SU-DHL-6 (cell line): ENCODE measurements at regions not wholly inside any gene's neighbourhood (a gene's known extent, or its start where the extent isn't known, plus 50 kb on each side); places are given as distances from the start of the nearest gene placed in this dataset.

ENCODE experiments used
- CTCF ChIP-seq: fragments of 200-600 bp; sonication (generic); IDR thresholded peaks from one replicate; pipeline ENCODE4 v1.5.1; 2017; ENCODE audit warnings: antibody characterized with exemption, mild to moderate bottlenecking, low read length, moderate library complexity; ENCODE audit not compliant: insufficient read depth, poor library complexity, severe bottlenecking
- EZH2phosphoT487 ChIP-seq: fragments of 200-600 bp; sonication (generic), shearing (Covaris generic); conservative IDR thresholded peaks from 2 replicates; pipeline ENCODE4 v1.6.1; 2018; ENCODE audit warnings: mild to moderate bottlenecking, antibody characterized with exemption, low read length, moderate library complexity, mixed read lengths

- no peak for TF ChIP-seq CTCF
- no peak for TF ChIP-seq EZH2phosphoT487
Measured at GRCh38 chr2:223251656-223252229, 199.8 kb downstream of the KCNE4 start.
